Mucosa of descending colon (tissue), 3 donors: ENCODE measurements at regions not wholly inside any gene's neighbourhood (a gene's known extent, or its start where the extent isn't known, plus 50 kb on each side); places are given as distances from the start of the nearest gene placed in this dataset.
"Not testable (repeated sequence)": the region's sequence is repeated elsewhere in the genome, so short reads cannot be mapped to it uniquely, and the experiment has no call there.

Source experiments
- ATAC-seq: fragments of 200-7000 bp; cut with Tn5 transposase; one replicate; pipeline ENCODE4 v1.9.1; 2020; ENCODE audit warnings: mild to moderate bottlenecking, moderate library complexity
- DNase-seq, 3 donors: peaks; one replicate each; pipeline ENCODE4 v3.0.0-alpha.2; 2020
- H3K36me3 ChIP-seq: fragments of 200-600 bp; one replicate; pipeline ENCODE4 v1.8.0; 2021; ENCODE audit warnings: low read depth, mild to moderate bottlenecking
- H3K4me1 ChIP-seq: fragments of 200-600 bp; one replicate; pipeline ENCODE4 v1.8.0; 2021; ENCODE audit warnings: low read depth, mild to moderate bottlenecking
- H3K4me3 ChIP-seq: fragments of 200-600 bp; one replicate; pipeline ENCODE4 v1.8.0; 2021; ENCODE audit warnings: mild to moderate bottlenecking
- H3K9me3 ChIP-seq: fragments of 200-600 bp; one replicate; pipeline ENCODE4 v1.8.0; 2021; ENCODE audit warnings: mild to moderate bottlenecking
- CTCF ChIP-seq: fragments of 200-600 bp; IDR thresholded peaks from one replicate; pipeline ENCODE4 v1.8.0; 2022; ENCODE audit warnings: antibody characterized with exemption, mild to moderate bottlenecking
- intact Hi-C, 2 donors: fragments of 100-400 bp; cut with DNase I in 1 of 2; cut with micrococcal nuclease in 1 of 2; formaldehyde crosslinking; loops; one replicate each; pipeline versions ENCODE4 v1.11.0 to v1.11.1; 2022; cut with DNase I, micrococcal nuclease
- donor health status: DM: no; HTN: no; CAD: no; lungs with moderate emphysema.
- donor health status: DM: no; HTN: no; CAD: no.
- donor health status: DM: no; HTN: yes; CAD: no.

- H3K4me3 ChIP-seq = no peak overlapping the region
- ATAC-seq = no peak
- no peaks in the 10 kb centered on the region for H3K36me3 ChIP-seq
- intact Hi-C loops = no loop called here
- TF ChIP-seq CTCF = no peak
- H3K9me3 ChIP-seq = no peaks in the 10 kb centered on the region
- DNase-seq = no peak
- H3K4me1 ChIP-seq = no peaks in the 10 kb centered on the region
Observed at GRCh38 chr7:20918156-20918555, 131.5 kb upstream of the SP8 start.

- DNase-seq, intact Hi-C loops: not testable (repeated sequence)
Observed at GRCh38 chr7:20927178-20927577, 140.5 kb upstream of the SP8 start.

GRCh38 chr7:20927976-20928375 is 141.3 kb upstream of the SP8 start:
- no peak for TF ChIP-seq CTCF
- Histone ChIP-seq H3K4me1 (no peaks in the 10 kb centered on the region), H3K9me3 (no peaks in the 10 kb centered on the region), H3K4me3 (no peak overlapping the region), H3K36me3 (no peaks in the 10 kb centered on the region)
- no peak for ATAC-seq
- intact Hi-C loops = no loop called here
- DNase-seq = no peak

More at GRCh38 chr7:20927178-20927577, 140.5 kb upstream of the SP8 start:
- not testable (repeated sequence) for H3K4me3 ChIP-seq, H3K4me1 ChIP-seq, H3K9me3 ChIP-seq, H3K36me3 ChIP-seq, ATAC-seq

GRCh38 chr7:20929199-20929598 is 142.5 kb upstream of the SP8 start:
- intact Hi-C loops = no loop called here

GRCh38 chr7:20931739-20932138 is 145.1 kb upstream of the SP8 start:
- Histone ChIP-seq H3K9me3 (no peaks in the 10 kb centered on the region), H3K4me3 (no peak overlapping the region), H3K36me3 (no peaks in the 10 kb centered on the region), H3K4me1 (no peaks in the 10 kb centered on the region)
- TF ChIP-seq CTCF = no peak
- DNase-seq (no peak), ATAC-seq (no peak)
- intact Hi-C loops = no loop called here

More at GRCh38 chr7:20929199-20929598, 142.5 kb upstream of the SP8 start:
- TF ChIP-seq CTCF = no peak
- ATAC-seq (no peak), DNase-seq (no peak)
- H3K4me1 ChIP-seq = no peaks in the 10 kb centered on the region
- H3K36me3 ChIP-seq = no peaks in the 10 kb centered on the region
- H3K9me3 ChIP-seq = no peaks in the 10 kb centered on the region
- no peak overlapping the region for H3K4me3 ChIP-seq

- ATAC-seq = no peak
- Histone ChIP-seq H3K4me3 (no peak overlapping the region), H3K9me3 (no peaks in the 10 kb centered on the region), H3K36me3 (no peaks in the 10 kb centered on the region), H3K4me1 (no peaks in the 10 kb centered on the region)
- TF ChIP-seq CTCF = no peak
- no peak for DNase-seq
- intact Hi-C loops = no loop called here
Observed at GRCh38 chr7:20932785-20933527, 146.3 kb upstream of the SP8 start.
